GM21825 (cell line): ENCODE measurements at regions not wholly inside any gene's neighbourhood (a gene's known extent, or its start where the extent isn't known, plus 50 kb on each side); places are given as distances from the start of the nearest gene placed in this dataset.

Source experiments
- ATAC-seq: cut with Tn5 transposase; IDR thresholded peaks from one replicate; pipeline ENCODE4 v1.9.1; 2021; ENCODE audit warnings: mild to moderate bottlenecking, moderate library complexity; ENCODE audit not compliant: unreplicated experiment

DNA sequence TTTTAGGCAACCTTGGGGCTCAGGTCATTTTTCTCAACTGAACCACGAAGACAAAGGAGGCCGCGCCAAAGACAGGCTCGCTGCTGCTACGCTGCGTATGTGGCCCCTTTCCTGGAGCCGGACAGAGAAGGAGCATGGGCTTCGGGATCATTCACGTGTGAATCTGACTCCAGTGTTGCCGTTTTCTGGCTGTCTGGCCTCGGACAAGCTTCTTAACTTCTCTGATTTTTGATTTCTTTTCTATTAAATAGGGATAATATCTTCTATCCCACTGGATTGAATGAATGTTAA lies 50.8 kb upstream of the ZNF366 start:
- no peak for ATAC-seq

DNA sequence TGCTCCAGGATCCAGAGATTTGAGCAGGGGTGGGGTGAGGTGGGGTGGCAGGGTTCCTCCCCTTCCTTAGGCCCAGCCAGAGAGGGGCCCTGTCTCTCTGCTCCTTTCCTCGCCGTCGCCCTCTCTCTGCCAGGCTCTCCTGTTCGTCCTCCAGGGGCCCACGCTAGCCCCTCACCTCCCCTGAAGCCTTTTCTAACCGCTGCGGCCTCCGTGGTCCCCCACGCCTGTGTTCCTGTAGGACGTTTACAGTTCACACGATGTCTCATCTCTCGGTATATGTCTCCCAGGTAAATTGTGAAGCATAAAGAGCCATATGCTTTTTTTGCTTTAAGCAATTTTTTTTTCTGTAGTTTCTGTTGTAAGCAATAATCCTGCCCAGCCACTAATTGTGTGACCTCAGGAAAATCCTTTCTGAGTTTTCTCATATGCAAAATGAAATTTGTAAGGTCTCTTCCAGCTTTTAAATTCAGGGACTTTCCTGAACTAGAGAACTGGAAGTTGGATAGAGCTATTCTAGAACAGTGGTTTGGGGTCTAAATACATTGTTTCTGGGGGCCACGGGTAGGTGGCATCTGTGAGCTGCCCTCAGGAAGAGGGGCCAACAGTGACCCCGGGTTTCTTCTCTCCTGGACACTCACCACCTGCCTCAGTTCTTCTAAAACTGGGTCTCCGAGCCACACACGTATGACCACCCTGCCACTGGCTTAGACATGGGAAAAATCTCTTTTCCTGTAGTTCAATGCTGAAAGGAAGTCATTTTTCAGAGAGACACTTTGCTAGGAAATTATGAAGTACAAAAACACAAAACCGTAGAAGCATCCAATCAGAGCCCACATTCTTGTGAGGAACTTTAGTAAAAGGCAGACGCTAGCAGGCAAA lies 50.2 kb upstream of the ZNF366 start:
- ATAC-seq, result no peak
